Prostate gland (tissue), 2 donors: ENCODE measurements at regions not wholly inside any gene's neighbourhood (a gene's known extent, or its start where the extent isn't known, plus 50 kb on each side); places are given as distances from the start of the nearest gene placed in this dataset.

Experiments
- DNase-seq: peaks from one replicate; pipeline ENCODE4 v3.0.0-alpha.2; 2019; ENCODE audit warnings: low spot score
- H3K27ac ChIP-seq, 2 donors: fragments of 200-600 bp; sonication (generic); 2 replicates each; pipeline ENCODE4 v1.5.1; 2017 to 2019
- H3K27me3 ChIP-seq: fragments of 200-600 bp; sonication (generic); replicated peaks from 2 replicates; pipeline ENCODE4 v1.5.1; 2019; ENCODE audit not compliant: insufficient read depth
- H3K36me3 ChIP-seq, 2 donors: fragments of 200-600 bp; sonication (generic); 1 replicate in 1 of 2; 2 replicates in 1 of 2; pipeline versions ENCODE4 v1.5.1 to v1.8.1; 2017 to 2019
- H3K4me1 ChIP-seq: fragments of 200-600 bp; sonication (generic); replicated peaks from 2 replicates; pipeline ENCODE4 v1.5.1; 2019
- H3K4me3 ChIP-seq, 2 donors: fragments of 200-600 bp; sonication (generic); 2 replicates each; pipeline ENCODE4 v1.5.1; 2017 to 2019
- H3K9me3 ChIP-seq: fragments of 200-600 bp; sonication (generic); 2 replicates; pipeline ENCODE4 v1.5.1; 2017
- POLR2A ChIP-seq: fragments of 450-650 bp; IDR thresholded peaks from one replicate; pipeline ENCODE4 v1.6.1; 2016; ENCODE audit warnings: antibody characterized with exemption, mild to moderate bottlenecking
- POLR2AphosphoS5 ChIP-seq: sonication (generic); formaldehyde crosslinking; IDR thresholded peaks from one replicate; pipeline ENCODE4 v1.6.1; 2017; ENCODE audit warnings: antibody characterized with exemption
- WGBS: methylation state at CpG from one replicate; pipeline ENCODE4 v1.1.5; 2018; 5-methylcytosine and 5-hydroxymethylcytosine counted together
- intact Hi-C: fragments of 100-400 bp; cut with DNase I; formaldehyde crosslinking; loops from one replicate; pipeline ENCODE4 v1.14.2; 2022
- TF ChIP-seq, protein P1 (sequence below), 4 experiments: fragments of 200-600 bp in 2 of 4; fragments of 450-650 bp in 2 of 4; sonication (generic) in 2 of 4; IDR thresholded peaks; 1 replicate in 3 of 4; 2 replicates in 1 of 4; pipeline ENCODE4 v1.5.1; 2016 to 2019; ENCODE audit warnings: antibody characterized with exemption in 4 of 4, mild to moderate bottlenecking in 2 of 4, moderate library complexity in 2 of 4

DNA sequence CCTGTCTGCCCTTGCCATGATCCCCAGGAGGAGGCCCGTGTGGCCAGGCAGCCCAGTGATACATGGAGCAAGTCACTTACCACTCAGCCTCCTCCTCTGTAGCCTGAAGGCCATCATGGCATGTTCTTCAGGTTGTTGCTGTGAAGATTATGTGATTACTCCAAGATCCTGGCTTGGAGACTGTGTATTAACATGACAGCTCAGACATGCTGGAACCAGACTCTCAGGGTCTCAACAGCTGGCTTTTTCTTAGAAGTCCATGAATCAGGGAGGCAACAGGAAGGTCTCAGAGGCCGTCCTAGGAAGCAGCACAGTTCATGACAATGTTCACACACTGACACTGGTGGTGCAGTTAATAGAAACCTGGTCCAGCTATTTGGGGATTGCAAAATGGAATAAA lies 158.6 kb upstream of the TWIST2 start:
- H3K9me3 ChIP-seq: no peaks in the 10 kb centered on the region
- TF ChIP-seq POLR2A: no peak
- TF ChIP-seq POLR2AphosphoS5: no peak
- TF ChIP-seq, protein P1, sequence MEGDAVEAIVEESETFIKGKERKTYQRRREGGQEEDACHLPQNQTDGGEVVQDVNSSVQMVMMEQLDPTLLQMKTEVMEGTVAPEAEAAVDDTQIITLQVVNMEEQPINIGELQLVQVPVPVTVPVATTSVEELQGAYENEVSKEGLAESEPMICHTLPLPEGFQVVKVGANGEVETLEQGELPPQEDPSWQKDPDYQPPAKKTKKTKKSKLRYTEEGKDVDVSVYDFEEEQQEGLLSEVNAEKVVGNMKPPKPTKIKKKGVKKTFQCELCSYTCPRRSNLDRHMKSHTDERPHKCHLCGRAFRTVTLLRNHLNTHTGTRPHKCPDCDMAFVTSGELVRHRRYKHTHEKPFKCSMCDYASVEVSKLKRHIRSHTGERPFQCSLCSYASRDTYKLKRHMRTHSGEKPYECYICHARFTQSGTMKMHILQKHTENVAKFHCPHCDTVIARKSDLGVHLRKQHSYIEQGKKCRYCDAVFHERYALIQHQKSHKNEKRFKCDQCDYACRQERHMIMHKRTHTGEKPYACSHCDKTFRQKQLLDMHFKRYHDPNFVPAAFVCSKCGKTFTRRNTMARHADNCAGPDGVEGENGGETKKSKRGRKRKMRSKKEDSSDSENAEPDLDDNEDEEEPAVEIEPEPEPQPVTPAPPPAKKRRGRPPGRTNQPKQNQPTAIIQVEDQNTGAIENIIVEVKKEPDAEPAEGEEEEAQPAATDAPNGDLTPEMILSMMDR (IDR thresholded peaks at IDR 0.05): no peak
- intact Hi-C loops: loop anchor here (10.0 kb wide), 1 partner anchor 85 kb away; no protein-coding TSS in a partner anchor
- 79% methylated on average over 2 of the region's 2 CpGs for WGBS
- no peak for DNase-seq
- H3K27ac ChIP-seq: no peak overlapping the region
- no peaks in the 10 kb centered on the region for H3K27me3 ChIP-seq
- H3K4me1 ChIP-seq: no peaks in the 10 kb centered on the region
- H3K4me3 ChIP-seq: no peak overlapping the region
- H3K36me3 ChIP-seq: no peaks in the 10 kb centered on the region

DNA sequence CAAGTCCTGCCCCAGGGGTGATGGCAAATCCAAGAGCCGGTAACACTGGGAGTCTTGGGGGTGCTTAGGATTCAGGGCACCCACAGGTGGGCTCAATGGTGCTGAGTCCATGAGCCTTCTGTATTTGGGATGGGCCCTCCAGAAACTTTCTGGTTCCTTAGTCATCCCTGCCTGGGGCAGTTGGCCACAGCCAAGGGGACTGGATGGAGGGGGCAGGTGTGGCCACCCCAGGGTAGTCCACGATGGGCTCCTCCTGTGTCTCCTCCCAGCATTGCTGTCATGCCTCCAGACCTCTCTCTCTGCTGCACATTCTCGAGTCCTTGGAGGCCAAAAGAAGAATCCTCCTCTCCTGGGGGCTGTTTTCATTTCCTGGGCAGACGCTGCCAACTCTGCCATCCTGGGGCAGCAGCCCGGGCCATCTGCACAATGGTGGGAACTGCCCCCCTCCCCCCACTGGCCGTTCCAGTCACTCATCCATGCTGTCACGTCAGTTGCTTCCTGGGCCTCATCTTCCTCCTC lies 158.0 kb upstream of the TWIST2 start:
- DNase-seq: no peak
- Histone ChIP-seq H3K36me3 (no peaks in the 10 kb centered on the region), H3K27me3 (no peaks in the 10 kb centered on the region), H3K27ac (no peak overlapping the region), H3K4me1 (no peaks in the 10 kb centered on the region), H3K4me3 (no peak overlapping the region), H3K9me3 (no peaks in the 10 kb centered on the region)
- WGBS: 72% methylated on average over 7 of the region's 7 CpGs
- TF ChIP-seq, protein P1 (IDR thresholded peaks at IDR 0.05): no peak
- intact Hi-C loops: loop anchor here (10.0 kb wide), 1 partner anchor 85 kb away; no protein-coding TSS in a partner anchor

DNA sequence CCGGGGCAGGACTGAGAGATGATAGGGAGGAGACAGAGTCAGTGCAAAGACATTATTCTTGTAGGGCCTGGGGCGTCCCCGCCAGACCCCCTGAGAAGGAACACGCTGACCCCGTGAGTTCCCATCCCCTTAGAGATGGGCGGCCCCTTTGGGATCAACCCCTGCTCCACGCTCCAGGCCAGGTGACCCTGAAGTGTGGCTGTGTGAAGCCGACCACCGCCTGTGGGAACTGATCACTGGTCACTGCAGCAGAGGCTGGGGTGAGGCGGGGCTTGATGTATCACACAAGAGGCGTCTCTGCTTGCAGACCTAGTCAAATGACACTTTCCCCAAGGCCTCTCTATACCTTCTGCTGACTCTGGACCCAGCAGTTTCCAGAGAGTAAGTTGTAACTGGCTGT lies 157.4 kb upstream of the TWIST2 start:
- Histone ChIP-seq H3K4me1 (no peaks in the 10 kb centered on the region), H3K4me3 (no peak overlapping the region), H3K27ac (no peak overlapping the region), H3K36me3 (no peaks in the 10 kb centered on the region), H3K27me3 (no peaks in the 10 kb centered on the region), H3K9me3 (no peaks in the 10 kb centered on the region)
- no peak for TF ChIP-seq POLR2AphosphoS5
- TF ChIP-seq POLR2A: no peak
- TF ChIP-seq, protein P1 (IDR thresholded peaks at IDR 0.05): no peak
- intact Hi-C loops: no loop called here
- no peak for DNase-seq
- 79% methylated on average over 11 of the region's 11 CpGs for WGBS

DNA sequence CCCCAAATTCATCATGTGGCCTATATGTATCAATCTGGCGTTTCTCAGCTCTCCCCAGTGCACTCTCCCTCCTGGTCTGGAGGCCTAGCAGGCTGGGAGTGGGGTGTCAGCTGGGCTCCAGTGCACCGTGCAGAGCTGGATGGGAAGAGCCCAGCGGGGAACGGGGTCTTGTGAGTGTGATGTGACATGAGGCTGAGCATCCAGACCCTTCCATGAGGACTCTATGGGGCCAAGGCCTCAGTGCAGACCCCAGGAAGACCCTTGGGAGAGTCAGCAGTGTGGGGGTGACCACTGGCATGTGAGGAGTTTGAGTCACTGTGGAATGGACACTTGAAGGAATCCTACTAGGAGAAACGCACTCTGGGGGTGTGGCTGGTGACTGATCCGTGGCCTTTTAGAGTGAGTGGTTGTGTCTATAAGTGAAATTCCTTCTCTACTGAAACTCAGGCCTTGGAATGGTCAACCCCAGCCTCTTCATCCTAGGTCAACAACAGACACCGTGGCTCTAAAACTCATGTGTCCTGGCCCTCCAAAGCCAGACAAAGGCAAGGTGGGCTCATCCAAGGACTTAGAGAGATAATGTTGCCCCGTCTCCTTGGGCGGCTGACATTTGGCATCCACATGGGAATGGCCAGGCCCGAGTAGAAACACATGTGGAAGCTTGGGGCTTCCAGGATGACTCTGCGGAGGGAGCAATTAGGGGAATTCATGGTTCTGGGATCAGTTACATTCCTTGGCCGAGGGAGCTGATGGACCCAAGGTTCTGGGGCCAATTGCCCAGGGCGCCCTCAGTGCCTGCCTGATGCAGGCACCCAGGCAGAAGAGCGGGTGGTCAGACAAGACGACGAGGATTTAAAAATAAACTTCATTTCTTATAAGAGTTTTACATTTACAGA lies 156.0 kb upstream of the TWIST2 start:
- intact Hi-C loops: no loop called here
- H3K4me3 ChIP-seq: no peak overlapping the region
- DNase-seq: no peak
- WGBS: 89% methylated on average over 16 of the region's 16 CpGs
- no peak for TF ChIP-seq POLR2A
- TF ChIP-seq, protein P1 (IDR thresholded peaks at IDR 0.05): no peak
- no peak for TF ChIP-seq POLR2AphosphoS5
- H3K36me3 ChIP-seq: no peaks in the 10 kb centered on the region
- H3K27ac ChIP-seq: no peak overlapping the region
- no peaks in the 10 kb centered on the region for H3K27me3 ChIP-seq
- no peaks in the 10 kb centered on the region for H3K4me1 ChIP-seq
- H3K9me3 ChIP-seq: no peaks in the 10 kb centered on the region

DNA sequence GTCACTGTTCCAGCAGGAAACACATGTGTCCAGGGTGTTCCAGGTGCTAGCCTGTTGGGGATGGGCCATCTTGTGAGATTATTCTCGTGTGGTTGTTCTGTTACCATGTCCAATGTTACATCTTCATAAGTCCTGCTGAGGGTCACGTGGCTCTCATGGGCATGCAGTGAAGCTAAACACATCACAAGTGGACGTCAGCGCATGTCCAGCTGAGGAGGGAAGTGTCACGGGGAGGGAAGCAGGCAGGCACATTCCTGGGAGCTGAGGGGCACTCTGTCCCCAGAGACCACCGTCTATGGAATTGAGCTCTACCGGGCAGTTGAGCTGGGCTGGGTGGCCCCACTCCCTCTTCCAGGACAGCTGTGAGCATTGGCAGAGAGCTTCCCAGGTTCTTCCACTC lies 155.3 kb upstream of the TWIST2 start:
- no peaks in the 10 kb centered on the region for H3K27me3 ChIP-seq
- H3K36me3 ChIP-seq: no peaks in the 10 kb centered on the region
- intact Hi-C loops: no loop called here
- H3K9me3 ChIP-seq: no peaks in the 10 kb centered on the region
- no peak overlapping the region for H3K4me3 ChIP-seq
- no peak for DNase-seq
- no peaks in the 10 kb centered on the region for H3K4me1 ChIP-seq
- WGBS: 90% methylated on average over 7 of the region's 7 CpGs
- TF ChIP-seq POLR2A: no peak
- TF ChIP-seq, protein P1 (IDR thresholded peaks at IDR 0.05): no peak
- no peak for TF ChIP-seq POLR2AphosphoS5
- H3K27ac ChIP-seq: no peak overlapping the region
